Transverse colon (tissue), 4 donors: ENCODE measurements at regions not wholly inside any gene's neighbourhood (a gene's known extent, or its start where the extent isn't known, plus 50 kb on each side); places are given as distances from the start of the nearest gene placed in this dataset.

Source experiments
- DNase-seq: peaks from one replicate; pipeline ENCODE4 v3.0.0-alpha.2; 2019
- H3K27ac ChIP-seq, 4 donors: fragments of 200-600 bp; sonication (generic); 2 replicates each; pipeline ENCODE4 v1.5.1; 2016 to 2018; ENCODE audit warnings: inconsistent platforms in 4 of 4
- H3K27me3 ChIP-seq: fragments of 200-600 bp; sonication (generic); 2 replicates; pipeline ENCODE4 v1.5.1; 2017; ENCODE audit warnings: inconsistent platforms
- H3K36me3 ChIP-seq, 4 donors: fragments of 200-600 bp; sonication (generic); 2 replicates each; pipeline ENCODE4 v1.5.1; 2017 to 2019; ENCODE audit warnings: inconsistent platforms in 4 of 4
- H3K4me1 ChIP-seq, 4 donors: fragments of 200-600 bp; sonication (generic); 2 replicates each; pipeline ENCODE4 v1.5.1; 2017 to 2020; ENCODE audit warnings: inconsistent platforms in 4 of 4
- H3K4me3 ChIP-seq, 4 donors: fragments of 200-600 bp; sonication (generic); 1 replicate in 1 of 4; 2 replicates in 3 of 4; pipeline versions ENCODE4 v1.5.1 to v1.6.1; 2017 to 2019; ENCODE audit warnings: inconsistent platforms in 4 of 4
- H3K9me3 ChIP-seq, 2 donors: fragments of 200-600 bp; sonication (generic); 2 replicates each; pipeline ENCODE4 v1.5.1; 2017 to 2019; ENCODE audit warnings: inconsistent platforms in 2 of 2
- EP300 ChIP-seq: sonication (generic); formaldehyde crosslinking; IDR thresholded peaks from one replicate; pipeline ENCODE4 v1.6.1; 2017; ENCODE audit warnings: antibody characterized with exemption, low read depth
- POLR2A ChIP-seq: fragments of 450-650 bp; IDR thresholded peaks from one replicate; pipeline ENCODE4 v1.6.1; 2016; ENCODE audit warnings: antibody characterized with exemption, mild to moderate bottlenecking, moderate library complexity
- POLR2AphosphoS5 ChIP-seq, 3 donors: sonication (generic); formaldehyde crosslinking; IDR thresholded peaks; one replicate each; pipeline ENCODE4 v1.6.1; 2016; ENCODE audit warnings: antibody characterized with exemption in 3 of 3
- WGBS, 2 donors: methylation state at CpG; one replicate each; pipeline ENCODE4 v1.1.5; 2018; ENCODE audit warnings: low coverage in 1 of 2; 5-methylcytosine and 5-hydroxymethylcytosine counted together
- in situ Hi-C, 4 donors: fragments of 200-750 bp; cut with MboI; loops; one replicate each; pipeline versions ENCODE4 v1.15.0 to v1.15.1; 2017; ENCODE audit warnings: low sequenced_read_pairs in 3 of 4, low pct_ligation_motif_present in 1 of 4, low pct_unique_long_range_greater_than_20kb in 1 of 4
- intact Hi-C: fragments of 100-400 bp; cut with DNase I; formaldehyde crosslinking; loops from one replicate; pipeline ENCODE4 v1.15.1; 2023; ENCODE audit warnings: low total_unique reads
- TF ChIP-seq, protein P1 (sequence below), 5 experiments: fragments of 200-600 bp in 3 of 5; fragments of 450-650 bp in 2 of 5; sonication (generic) in 3 of 5; IDR thresholded peaks; 1 replicate in 2 of 5; 2 replicates in 3 of 5; pipeline ENCODE4 v1.5.1; 2016 to 2017; ENCODE audit warnings: antibody characterized with exemption in 5 of 5, inconsistent platforms in 3 of 5, mild to moderate bottlenecking in 2 of 5, moderate library complexity in 1 of 5

DNA sequence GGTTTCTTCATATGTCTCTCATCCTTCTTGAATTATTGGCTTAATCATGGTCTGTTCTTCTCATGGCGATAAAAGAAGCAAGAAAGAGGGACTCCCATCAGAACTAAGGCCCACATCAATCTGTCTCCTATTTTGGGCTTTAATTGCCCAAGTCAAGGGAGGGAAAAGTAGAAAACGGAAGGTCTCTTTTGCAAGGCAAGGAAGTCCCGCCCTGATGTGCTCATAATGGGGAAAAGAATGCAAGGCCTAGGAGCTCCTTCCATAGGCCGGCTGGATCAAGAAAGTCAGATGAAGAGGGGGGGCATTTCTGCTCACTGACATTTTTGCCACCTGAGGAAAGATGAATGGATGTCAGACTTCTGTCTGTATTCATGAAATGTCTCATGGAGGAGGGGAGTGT is 127.7 kb upstream of the RPS6KA3 start:
- no peaks in the 10 kb centered on the region for H3K36me3 ChIP-seq
- H3K4me1 ChIP-seq, result peaks cover 0 to 4% (median 0%) of the 10 kb centered on the region in 4 donors
- H3K9me3 ChIP-seq, result no peaks in the 10 kb centered on the region
- H3K27me3 ChIP-seq, result no peaks in the 10 kb centered on the region
- H3K27ac ChIP-seq, result peak overlapping the region in 1 of 4 donors; percentile 34
- no peak overlapping the region for H3K4me3 ChIP-seq
- no peak for TF ChIP-seq EP300
- no peak for TF ChIP-seq POLR2A
- TF ChIP-seq, protein P1, sequence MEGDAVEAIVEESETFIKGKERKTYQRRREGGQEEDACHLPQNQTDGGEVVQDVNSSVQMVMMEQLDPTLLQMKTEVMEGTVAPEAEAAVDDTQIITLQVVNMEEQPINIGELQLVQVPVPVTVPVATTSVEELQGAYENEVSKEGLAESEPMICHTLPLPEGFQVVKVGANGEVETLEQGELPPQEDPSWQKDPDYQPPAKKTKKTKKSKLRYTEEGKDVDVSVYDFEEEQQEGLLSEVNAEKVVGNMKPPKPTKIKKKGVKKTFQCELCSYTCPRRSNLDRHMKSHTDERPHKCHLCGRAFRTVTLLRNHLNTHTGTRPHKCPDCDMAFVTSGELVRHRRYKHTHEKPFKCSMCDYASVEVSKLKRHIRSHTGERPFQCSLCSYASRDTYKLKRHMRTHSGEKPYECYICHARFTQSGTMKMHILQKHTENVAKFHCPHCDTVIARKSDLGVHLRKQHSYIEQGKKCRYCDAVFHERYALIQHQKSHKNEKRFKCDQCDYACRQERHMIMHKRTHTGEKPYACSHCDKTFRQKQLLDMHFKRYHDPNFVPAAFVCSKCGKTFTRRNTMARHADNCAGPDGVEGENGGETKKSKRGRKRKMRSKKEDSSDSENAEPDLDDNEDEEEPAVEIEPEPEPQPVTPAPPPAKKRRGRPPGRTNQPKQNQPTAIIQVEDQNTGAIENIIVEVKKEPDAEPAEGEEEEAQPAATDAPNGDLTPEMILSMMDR (IDR thresholded peaks at IDR 0.05), result no peak
- TF ChIP-seq POLR2AphosphoS5 (IDR thresholded peaks at IDR 0.05), result no peak
- no peak for DNase-seq
- intact Hi-C loops (loop anchor here (1.0 kb wide), 1 partner anchor 45 kb away; no protein-coding TSS in a partner anchor), in situ Hi-C loops (no loop called here)
- 75% methylated on average over 4 of the region's 4 CpGs; no CpG with 5 or more reads in 1 of the 2 donors for WGBS, 2 donors

DNA sequence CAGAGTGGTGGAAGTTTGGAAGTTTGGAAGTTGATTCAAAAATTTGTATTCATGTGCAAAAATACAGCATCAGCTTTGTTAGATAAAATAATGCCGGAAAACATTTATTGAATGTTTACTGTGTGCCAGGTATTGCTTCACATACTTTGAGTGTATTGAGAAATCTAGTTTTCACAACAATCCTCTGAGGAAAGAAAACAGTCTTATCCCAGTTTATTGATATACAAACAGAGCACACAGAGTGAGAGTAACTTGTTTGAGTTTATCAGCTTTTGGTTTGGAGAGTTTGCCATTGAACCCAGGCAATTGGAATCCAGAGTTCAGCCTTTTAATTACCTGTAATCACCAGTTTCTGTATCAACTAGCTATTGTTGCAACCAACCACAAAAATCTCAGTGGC is 127.2 kb upstream of the RPS6KA3 start:
- no peak for DNase-seq
- in situ Hi-C loops, result no loop called here
- Histone ChIP-seq H3K27ac (no peak overlapping the region), H3K36me3 (no peaks in the 10 kb centered on the region), H3K4me3 (no peak overlapping the region), H3K4me1 (peaks cover 0 to 4% (median 0%) of the 10 kb centered on the region in 4 donors), H3K9me3 (no peaks in the 10 kb centered on the region), H3K27me3 (no peaks in the 10 kb centered on the region)
- WGBS, 2 donors, result 55 to 62% methylated on average over 1 of the region's 1 CpG
- TF ChIP-seq, protein P1 (IDR thresholded peaks at IDR 0.05), result no peak
- TF ChIP-seq POLR2AphosphoS5 (IDR thresholded peaks at IDR 0.05) (no peak), POLR2A (no peak)
- intact Hi-C loops, result loop anchor here (1.0 kb wide), 1 partner anchor 45 kb away; no protein-coding TSS in a partner anchor

DNA sequence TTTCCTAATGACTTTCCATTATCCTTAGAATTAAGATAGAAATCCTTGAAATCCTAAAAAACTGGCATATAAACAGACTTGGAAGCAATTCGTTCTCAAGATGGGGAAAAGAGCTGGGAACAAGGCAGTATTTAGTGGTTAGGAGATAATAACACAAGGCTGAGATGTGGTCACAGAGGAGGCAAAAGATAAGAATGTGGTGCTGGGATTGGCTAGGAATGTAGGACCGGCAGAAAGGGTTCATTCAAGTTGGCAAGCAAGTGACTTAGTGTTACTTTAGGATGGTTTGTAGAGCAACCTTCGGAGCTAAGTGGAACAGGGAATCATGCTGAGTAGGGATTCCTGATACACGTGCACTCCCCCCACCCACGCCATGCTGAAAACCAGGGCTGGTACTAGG is 121.9 kb upstream of the RPS6KA3 start:
- H3K36me3 ChIP-seq, result no peaks in the 10 kb centered on the region
- intact Hi-C loops, result no loop called here
- H3K27me3 ChIP-seq, result no peaks in the 10 kb centered on the region
- in situ Hi-C loops, result no loop called here
- WGBS, 2 donors, result 40 to 68% methylated on average over 1 to 5 of the region's 5 CpGs
- no peaks in the 10 kb centered on the region for H3K4me1 ChIP-seq
- H3K9me3 ChIP-seq, result no peaks in the 10 kb centered on the region
- no peak overlapping the region for H3K4me3 ChIP-seq
- no peak overlapping the region for H3K27ac ChIP-seq
- DNase-seq, result no peak
- TF ChIP-seq POLR2A (no peak), POLR2AphosphoS5 (IDR thresholded peaks at IDR 0.05) (no peak), EP300 (no peak)
- TF ChIP-seq, protein P1 (IDR thresholded peaks at IDR 0.05), result no peak

DNA sequence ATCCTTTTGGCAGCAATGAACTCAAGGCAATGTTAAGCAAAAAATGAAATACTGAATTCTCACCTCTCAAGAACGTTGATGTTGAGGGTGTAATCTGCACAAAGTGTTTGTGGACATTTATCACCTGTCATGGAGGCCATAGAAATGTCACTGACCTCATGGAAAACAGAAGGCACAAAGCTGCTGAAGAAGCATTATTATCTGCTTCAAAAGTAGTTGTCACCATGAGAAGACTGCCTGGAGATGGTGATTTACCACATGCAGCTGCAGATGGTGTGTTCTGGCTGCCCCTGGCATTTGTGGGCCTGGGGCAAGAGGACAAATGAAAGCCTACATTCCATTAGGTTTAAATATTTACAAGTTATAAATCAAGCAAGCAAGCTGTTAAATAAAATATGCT is 116.8 kb upstream of the RPS6KA3 start:
- intact Hi-C loops, result no loop called here
- no peaks in the 10 kb centered on the region for H3K36me3 ChIP-seq
- no peaks in the 10 kb centered on the region for H3K4me1 ChIP-seq
- H3K27me3 ChIP-seq, result no peaks in the 10 kb centered on the region
- TF ChIP-seq, protein P1 (IDR thresholded peaks at IDR 0.05), result no peak
- TF ChIP-seq POLR2AphosphoS5 (IDR thresholded peaks at IDR 0.05) (no peak), EP300 (no peak), POLR2A (no peak)
- 27% methylated on average over 1 of the region's 1 CpG; no CpG with 5 or more reads in 1 of the 2 donors for WGBS, 2 donors
- in situ Hi-C loops, result no loop called here
- no peak overlapping the region for H3K27ac ChIP-seq
- no peaks in the 10 kb centered on the region for H3K9me3 ChIP-seq
- no peak for DNase-seq
- no peak overlapping the region for H3K4me3 ChIP-seq
